ENCODE measurements at regions not wholly inside any gene's neighbourhood (a gene's known extent, or its start where the extent isn't known, plus 50 kb on each side); places are given as distances from the start of the nearest gene placed in this dataset.

DNA sequence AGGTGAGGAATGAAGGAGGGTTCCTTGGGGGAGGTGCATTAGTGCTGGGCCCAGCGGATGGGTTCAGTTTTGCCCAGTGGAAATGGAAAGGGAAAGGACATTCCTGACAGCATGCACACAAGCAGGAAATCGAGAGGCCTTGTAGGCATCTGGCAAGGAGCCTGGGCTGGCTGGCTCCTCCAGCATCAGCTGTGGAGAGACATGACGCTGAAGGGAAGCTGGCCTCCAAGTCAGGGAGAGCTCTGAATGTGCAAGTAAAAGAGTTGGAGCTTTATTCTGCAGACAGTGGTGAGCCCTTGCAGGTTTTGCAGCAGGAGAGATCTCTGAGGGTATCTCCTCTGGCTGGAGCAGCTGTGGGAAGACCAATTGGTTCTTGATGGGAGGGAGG is 154.3 kb downstream of the MRPL14 start:
- no peak overlapping the region for H2AFZ ChIP-seq (ENCODE audit: low read length)
- H3K79me1 ChIP-seq (ENCODE audit: insufficient read depth, low read depth, low read length, poor library complexity, severe bottlenecking) = no peaks in the 10 kb centered on the region
- H3K23me2 ChIP-seq (ENCODE audit: insufficient read length, low read depth, low read length, poor library complexity, severe bottlenecking) = no peaks in the 10 kb centered on the region
- no peak overlapping the region for H3K4me2 ChIP-seq (ENCODE audit: insufficient read depth, insufficient read length, low read length)
- H2AK5ac ChIP-seq (ENCODE audit: insufficient read length, low read length) = no peak overlapping the region
- no peaks in the 10 kb centered on the region for H3K9me3 ChIP-seq (ENCODE audit: control insufficient read depth, low read depth, low read length)
- no CpG with 5 or more reads among the region's 3 CpGs for WGBS (ENCODE audit: extremely low coverage, insufficient read length, low lambda C conversion rate)
- no peak overlapping the region for H2BK120ac ChIP-seq (ENCODE audit: low read depth, low read length, poor library complexity, severe bottlenecking)
- no peaks in the 10 kb centered on the region for H4K20me1 ChIP-seq (ENCODE audit: control insufficient read depth, insufficient read depth, insufficient read length)
- no peak overlapping the region for H3K27ac Mint-ChIP-seq
- no peaks in the 10 kb centered on the region for H3K27me3 ChIP-seq (ENCODE audit: insufficient read depth, low read length)
- H3K9ac ChIP-seq (ENCODE audit: extremely low read depth, insufficient read length, low read length) = no peak overlapping the region
- H3K14ac ChIP-seq (ENCODE audit: insufficient read depth, low read length) = no peak overlapping the region
- no peak overlapping the region for H3K27ac ChIP-seq (ENCODE audit: insufficient read length, low read depth, low read length)
- no peak overlapping the region for H3K23ac ChIP-seq (ENCODE audit: insufficient read length, low read depth, low read length)
- H3K79me2 ChIP-seq (ENCODE audit: insufficient read depth, low read length) = no peaks in the 10 kb centered on the region
- H2BK12ac ChIP-seq (ENCODE audit: insufficient read length, low read depth, low read length) = no peak overlapping the region
- H3K56ac ChIP-seq (ENCODE audit: insufficient read length, low read depth, low read length) = no peak overlapping the region
- H3K9me3 Mint-ChIP-seq = peaks cover 0 to 2% of the 10 kb centered on the region in 2 experiments; a peak in 1 of 5 replicates
- H4K5ac ChIP-seq (ENCODE audit: insufficient read length, low read depth, low read length) = no peak overlapping the region
- H3K4ac ChIP-seq (ENCODE audit: low read depth, low read length) = no peak overlapping the region
- peaks cover 10% of the 10 kb centered on the region for H3K27me3 Mint-ChIP-seq (ENCODE audit: low read depth)
- H3K18ac ChIP-seq (ENCODE audit: insufficient read length, low read depth, low read length) = no peak overlapping the region
- H4K8ac ChIP-seq (replicated peaks; ENCODE audit: insufficient read length, low read depth, low read length) = no peak overlapping the region
- H3K4me3 Mint-ChIP-seq = no peak overlapping the region
- H4K91ac ChIP-seq (ENCODE audit: insufficient read length, low read depth, low read length) = no peak overlapping the region
- H3K36me3 Mint-ChIP-seq (ENCODE audit: insufficient read depth in 1 of 3, low read depth in 3 of 3) = no peaks in the 10 kb centered on the region
- DNase-seq = peak; percentile 16
- no peaks in the 10 kb centered on the region; the same call in 1 of the 2 replicates for H3K4me1 ChIP-seq (ENCODE audit: insufficient read depth, low read length)
- H3T11ph ChIP-seq (ENCODE audit: low read length) = no peak overlapping the region
- H3K4me1 Mint-ChIP-seq = peaks cover 23% of the 10 kb centered on the region in 2 experiments
- TF ChIP-seq, protein P1, sequence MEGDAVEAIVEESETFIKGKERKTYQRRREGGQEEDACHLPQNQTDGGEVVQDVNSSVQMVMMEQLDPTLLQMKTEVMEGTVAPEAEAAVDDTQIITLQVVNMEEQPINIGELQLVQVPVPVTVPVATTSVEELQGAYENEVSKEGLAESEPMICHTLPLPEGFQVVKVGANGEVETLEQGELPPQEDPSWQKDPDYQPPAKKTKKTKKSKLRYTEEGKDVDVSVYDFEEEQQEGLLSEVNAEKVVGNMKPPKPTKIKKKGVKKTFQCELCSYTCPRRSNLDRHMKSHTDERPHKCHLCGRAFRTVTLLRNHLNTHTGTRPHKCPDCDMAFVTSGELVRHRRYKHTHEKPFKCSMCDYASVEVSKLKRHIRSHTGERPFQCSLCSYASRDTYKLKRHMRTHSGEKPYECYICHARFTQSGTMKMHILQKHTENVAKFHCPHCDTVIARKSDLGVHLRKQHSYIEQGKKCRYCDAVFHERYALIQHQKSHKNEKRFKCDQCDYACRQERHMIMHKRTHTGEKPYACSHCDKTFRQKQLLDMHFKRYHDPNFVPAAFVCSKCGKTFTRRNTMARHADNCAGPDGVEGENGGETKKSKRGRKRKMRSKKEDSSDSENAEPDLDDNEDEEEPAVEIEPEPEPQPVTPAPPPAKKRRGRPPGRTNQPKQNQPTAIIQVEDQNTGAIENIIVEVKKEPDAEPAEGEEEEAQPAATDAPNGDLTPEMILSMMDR (conservative IDR thresholded peaks at IDR 0.05) = no peak
- H2BK5ac ChIP-seq (ENCODE audit: insufficient read length, low read length) = no peak overlapping the region
- no peak overlapping the region for H2BK15ac ChIP-seq (ENCODE audit: low read depth, low read length)
- no peak overlapping the region for H2BK20ac ChIP-seq (ENCODE audit: low read depth, low read length, poor library complexity, severe bottlenecking)
